ENCODE measurements at regions not wholly inside any gene's neighbourhood (a gene's known extent, or its start where the extent isn't known, plus 50 kb on each side); places are given as distances from the start of the nearest gene placed in this dataset.

GRCh38 chr2:55109219-55109891 is 59.1 kb upstream of the RTN4 start (continued):
- peak; percentile 48; the same call in 1 of the 2 replicates for TF ChIP-seq ZNF609 (CRISPR knock-in tag; IDR thresholded peaks at IDR 0.05; ENCODE audit: borderline replicate concordance)
- TF ChIP-seq NR2F1 (CRISPR knock-in tag; IDR thresholded peaks at IDR 0.05): peak; percentile 97 to 99
- TF ChIP-seq LCORL (IDR thresholded peaks at IDR 0.05): no peak
- peak; percentile 91 for TF ChIP-seq LCORL (CRISPR knock-in tag; IDR thresholded peaks at IDR 0.05)
- no peak for TF ChIP-seq GTF2F1 (IDR thresholded peaks at IDR 0.05; ENCODE audit: low read length)
- no peak for TF ChIP-seq ZNF383 (CRISPR knock-in tag; IDR thresholded peaks at IDR 0.05; ENCODE audit: borderline replicate concordance)
- TF ChIP-seq HES4 (CRISPR knock-in tag; IDR thresholded peaks at IDR 0.05; ENCODE audit: borderline replicate concordance): no peak
- no peak for TF ChIP-seq NFE2L2 (IDR thresholded peaks at IDR 0.05; ENCODE audit: low read length)
- peak; percentile 85 for TF ChIP-seq ZNF7 (CRISPR knock-in tag; IDR thresholded peaks at IDR 0.05)
- TF ChIP-seq ZNF17 (CRISPR knock-in tag; IDR thresholded peaks at IDR 0.05): 0 out of 2 replicates have a peak, but pooled peaks have one; percentile 76
- TF ChIP-seq TOPORS (CRISPR knock-in tag; IDR thresholded peaks at IDR 0.05): no peak
- no peak for TF ChIP-seq NBN (conservative IDR thresholded peaks at IDR 0.05)
- no peak for TF ChIP-seq ZBTB7A (CRISPR knock-in tag; IDR thresholded peaks at IDR 0.05)
- peak; percentile 43; the same call in 1 of the 2 replicates for TF ChIP-seq ZNF652 (CRISPR knock-in tag; IDR thresholded peaks at IDR 0.05; ENCODE audit: borderline replicate concordance, low read depth)
- TF ChIP-seq CHD4 (IDR thresholded peaks at IDR 0.05; ENCODE audit: borderline replicate concordance, low read length): no peak
- TF ChIP-seq FUBP1 (CRISPR knock-in tag; IDR thresholded peaks at IDR 0.05; ENCODE audit: borderline replicate concordance): no peak
- no peak for TF ChIP-seq ZBTB21 (CRISPR knock-in tag; IDR thresholded peaks at IDR 0.05)
- no peak for TF ChIP-seq FOXO4 (CRISPR knock-in tag; conservative IDR thresholded peaks at IDR 0.05)
- peak; percentile 71; the same call in 1 of the 2 replicates for TF ChIP-seq ZNF878 (CRISPR knock-in tag; IDR thresholded peaks at IDR 0.05)
- no peak for TF ChIP-seq CAMTA2 (CRISPR knock-in tag; IDR thresholded peaks at IDR 0.05; ENCODE audit: borderline replicate concordance)

Data from HepG2 (cell line).